ENCODE measurements at regions not wholly inside any gene's neighbourhood (a gene's known extent, or its start where the extent isn't known, plus 50 kb on each side); places are given as distances from the start of the nearest gene placed in this dataset.
"Not testable (repeated sequence)": the region's sequence is repeated elsewhere in the genome, so short reads cannot be mapped to it uniquely, and the experiment has no call there.

DNA sequence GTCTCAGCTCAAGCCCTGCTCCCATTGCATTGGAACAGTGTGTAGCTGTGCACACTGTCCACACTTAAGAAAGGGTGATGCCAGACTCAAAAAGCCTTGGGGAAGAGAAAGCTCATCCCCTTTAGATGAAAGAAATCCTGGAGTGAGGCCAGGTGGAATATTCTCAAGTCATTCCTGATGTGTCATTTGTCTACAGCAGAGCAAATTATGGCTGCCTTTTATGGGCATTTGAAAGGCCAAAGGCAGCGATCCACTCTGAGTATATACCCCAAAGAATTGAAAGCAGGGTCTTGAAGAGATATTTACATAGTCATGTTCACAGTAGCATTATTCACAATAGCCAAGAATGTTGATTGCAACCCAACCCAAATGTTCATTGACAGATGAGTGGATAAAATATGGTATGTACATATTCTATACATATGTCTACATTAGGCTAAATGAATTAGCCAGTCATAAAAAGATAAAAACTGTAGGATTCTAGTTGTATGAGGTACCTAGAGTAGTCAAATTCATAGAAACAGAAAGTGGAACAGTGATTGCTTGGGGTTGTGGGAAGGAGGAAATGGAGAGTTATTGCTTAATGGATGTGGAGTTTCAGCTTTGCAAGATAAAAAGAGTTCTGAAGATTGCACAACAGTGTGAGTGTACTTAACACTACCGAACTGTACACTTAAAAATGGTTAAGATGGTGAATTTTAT is 214.9 kb downstream of the KCNRG start:
- DNase-seq (ENCODE audit: low spot score): no peak

DNA sequence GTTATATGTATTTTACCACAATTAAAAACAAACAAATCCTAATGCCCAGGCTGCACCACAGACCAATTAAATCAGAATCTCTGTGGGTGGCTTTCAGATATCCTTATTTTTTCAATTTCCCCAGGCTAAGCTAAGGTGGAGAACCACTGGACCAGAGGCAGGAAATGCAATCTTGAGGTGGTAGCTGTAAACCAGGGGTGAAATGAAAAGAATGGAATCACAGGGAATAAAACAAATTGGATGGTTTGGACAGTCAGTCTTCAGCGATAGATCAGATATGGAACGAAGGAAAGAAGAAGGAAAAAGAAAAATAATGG is 215.4 kb downstream of the KCNRG start:
- no peak for DNase-seq (ENCODE audit: low spot score)

DNA sequence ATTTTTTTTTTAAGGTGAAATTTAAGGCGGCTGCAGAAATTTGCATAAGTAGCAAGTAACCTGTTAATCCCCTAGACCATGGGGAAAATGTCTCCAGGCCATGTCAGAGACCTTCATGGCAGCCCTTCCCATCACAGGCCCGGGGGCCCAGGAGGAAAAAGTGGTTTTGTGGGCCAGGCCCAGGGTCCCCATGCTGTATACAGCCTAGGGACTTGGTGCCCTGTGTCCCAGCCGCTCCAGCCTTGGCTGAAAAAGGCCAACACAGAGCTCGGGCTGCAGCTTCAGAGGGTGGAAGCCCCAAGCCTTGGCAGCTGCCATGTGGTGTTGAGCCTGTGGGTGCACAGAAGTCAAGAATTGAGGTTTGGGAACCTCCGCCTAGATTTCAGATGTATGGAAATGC is 218.3 kb downstream of the KCNRG start:
- DNase-seq (ENCODE audit: low spot score): not testable (repeated sequence)

DNA sequence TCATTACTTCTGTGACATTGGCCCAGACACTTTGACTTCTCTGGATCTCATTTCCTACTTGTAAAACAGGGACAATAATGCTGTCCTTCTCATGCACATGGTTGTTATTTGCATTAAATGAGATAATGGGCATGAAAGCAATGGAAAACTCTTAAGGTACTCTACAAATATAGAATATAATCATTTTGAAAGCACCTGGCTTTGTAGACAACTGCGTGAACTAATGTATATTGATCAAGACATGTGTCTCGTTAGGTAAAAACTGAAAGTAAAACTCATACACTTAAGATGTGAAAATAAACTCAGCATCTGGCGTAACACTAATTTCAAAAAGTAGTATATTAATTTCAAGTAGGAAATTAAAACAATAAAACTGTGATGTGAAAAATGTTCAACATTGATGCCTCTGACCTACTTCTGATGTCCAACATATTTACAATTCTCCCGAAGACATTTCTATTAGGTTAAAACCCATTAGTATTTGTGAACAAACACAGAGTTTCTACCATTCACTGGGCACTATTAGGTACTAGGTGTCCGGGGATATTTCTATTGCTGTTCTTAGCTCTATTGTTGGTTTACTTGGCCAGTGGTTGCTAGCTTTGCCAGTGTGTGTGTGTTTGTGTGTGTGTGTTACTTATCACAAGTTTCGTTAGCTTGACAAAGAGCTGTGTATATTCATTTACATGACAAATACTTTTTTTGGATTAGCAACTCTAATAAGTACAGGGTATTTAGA is 220.5 kb downstream of the KCNRG start:
- DNase-seq (ENCODE audit: low spot score): no peak

DNA sequence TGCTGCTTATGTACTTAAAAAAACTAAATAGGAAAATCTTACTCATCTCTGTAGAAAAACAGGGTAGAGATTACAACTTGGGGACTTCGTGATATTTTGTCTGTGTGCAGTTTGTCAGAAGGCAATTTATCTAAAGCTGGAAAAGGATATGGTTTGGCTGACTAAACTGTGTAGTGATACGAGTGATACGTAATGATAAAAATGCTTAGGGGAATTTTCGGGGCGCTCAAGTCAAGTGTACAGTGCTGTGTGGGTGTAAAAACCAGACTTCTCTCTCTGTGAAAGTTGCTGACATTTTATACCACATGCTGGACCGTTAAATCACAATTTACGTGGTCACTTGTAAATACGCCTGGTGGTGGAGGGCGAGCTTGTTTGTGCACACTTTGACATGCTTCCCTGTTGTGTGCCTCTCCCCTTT is 221.7 kb downstream of the KCNRG start:
- DNase-seq (ENCODE audit: low spot score): no peak

DNA sequence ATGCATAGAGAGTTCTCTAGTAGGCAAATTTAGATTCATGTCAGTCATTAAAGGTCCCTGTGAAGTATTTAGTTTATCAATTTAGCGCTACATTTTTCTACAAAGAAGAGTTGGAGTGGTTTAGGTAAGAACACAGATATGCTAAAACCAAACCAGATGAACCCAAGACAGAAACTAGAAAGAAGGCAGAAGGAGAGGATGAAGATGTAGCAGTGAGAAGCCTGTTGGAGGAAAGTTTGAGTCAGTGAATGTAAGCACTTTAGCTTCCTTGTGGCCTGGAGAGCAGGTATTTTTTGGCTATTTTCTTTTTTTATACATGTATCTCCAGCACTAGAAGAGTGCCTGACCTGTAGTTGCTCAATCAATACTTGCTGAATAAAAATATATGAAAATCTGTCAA is 223.7 kb downstream of the KCNRG start:
- no peak for DNase-seq (ENCODE audit: low spot score)

DNA sequence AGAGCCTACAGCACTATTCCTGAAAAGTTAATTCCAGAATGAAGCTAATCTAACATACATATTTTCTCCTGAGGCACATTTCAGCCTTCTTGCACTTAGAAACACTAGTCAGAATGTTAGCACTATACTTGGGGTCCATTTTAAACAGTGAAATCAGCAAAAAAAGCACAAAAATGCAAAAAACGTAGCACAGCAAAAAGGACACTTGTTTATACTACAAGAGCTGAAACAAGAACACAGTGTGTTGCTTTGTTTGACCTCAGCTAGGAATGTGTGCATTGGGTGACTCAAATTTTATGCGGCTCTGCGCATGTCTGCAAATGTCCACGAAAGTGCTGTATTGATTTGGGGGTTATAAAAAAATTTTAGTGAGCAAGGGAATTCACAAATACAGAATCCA is 226.2 kb downstream of the KCNRG start:
- no peak for DNase-seq (ENCODE audit: low spot score)

DNA sequence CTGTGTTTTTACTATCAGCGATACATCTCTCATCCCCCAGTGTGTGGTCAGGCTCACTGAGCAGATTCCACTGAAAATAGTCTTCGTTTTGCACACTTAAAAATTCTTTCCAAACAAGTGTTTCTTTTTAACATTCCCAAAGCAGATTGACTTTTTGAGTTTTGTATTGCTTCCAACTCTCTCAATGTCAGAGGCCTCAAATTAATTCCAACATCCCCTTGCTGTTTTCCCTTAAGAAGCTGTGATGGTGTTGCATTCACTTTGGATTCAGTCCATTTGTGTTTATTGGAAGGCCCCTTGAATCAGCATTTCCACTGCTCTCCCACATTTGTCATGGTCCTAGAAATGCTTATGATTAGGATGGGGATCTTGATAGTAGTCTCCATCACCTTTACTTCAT is 228.7 kb downstream of the KCNRG start:
- DNase-seq (ENCODE audit: low spot score): no peak

DNA sequence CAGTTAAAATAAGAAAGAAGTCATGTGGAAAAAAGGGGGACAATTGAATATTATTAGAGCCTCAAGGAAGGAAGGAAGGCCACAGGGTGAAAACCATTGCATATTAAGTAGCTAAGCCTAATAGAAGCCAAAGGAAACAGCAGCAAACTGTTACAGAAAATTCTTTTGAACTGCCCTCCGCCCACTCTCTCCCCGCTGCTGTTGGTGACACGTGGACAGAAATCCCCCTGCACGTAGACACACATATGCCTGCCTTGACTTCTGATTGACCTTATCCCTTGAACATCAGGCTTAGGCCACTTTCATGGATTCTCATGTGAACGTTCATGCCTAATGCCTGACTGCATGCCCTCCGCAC is 229.1 kb downstream of the KCNRG start:
- peak; percentile 18 for DNase-seq (ENCODE audit: low spot score)

DNA sequence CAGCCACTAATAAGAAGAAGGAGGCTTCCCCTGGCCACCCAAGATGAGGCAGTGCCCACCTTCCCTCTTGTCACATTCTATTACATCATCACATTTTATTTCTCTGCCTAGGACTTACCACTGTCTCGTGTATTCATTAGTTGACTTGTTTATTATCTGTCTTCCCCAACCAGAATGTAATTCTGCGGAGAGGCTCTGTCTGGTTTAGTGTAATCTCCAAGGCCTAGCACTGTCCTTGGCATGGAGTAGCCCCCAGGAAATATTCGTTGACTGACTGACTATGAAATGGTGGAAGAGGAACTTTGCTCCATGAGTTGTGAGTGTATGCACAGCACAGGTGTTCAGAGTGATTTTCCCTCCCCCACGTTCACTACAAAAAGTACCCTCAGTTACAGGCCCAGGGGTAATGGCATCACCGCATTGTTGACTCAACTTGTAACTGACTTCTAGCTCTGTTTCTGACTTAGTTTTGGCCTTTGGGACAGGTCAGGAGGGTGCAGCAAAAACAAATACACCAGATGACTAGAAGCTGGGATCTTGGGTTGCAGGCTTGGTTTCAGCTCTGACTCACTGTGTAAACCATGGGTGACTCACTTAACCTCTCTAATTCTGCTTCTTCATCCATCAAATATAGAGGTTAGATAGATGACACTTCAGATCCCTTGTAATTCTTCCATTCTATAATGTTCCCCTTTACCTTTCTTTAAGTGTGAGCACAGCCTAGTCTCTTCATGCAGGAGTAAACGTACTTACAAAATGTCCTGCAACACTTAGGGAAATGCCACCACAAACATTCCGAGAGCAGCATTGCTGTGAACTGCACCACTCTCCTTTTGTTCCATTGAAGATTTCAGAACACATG is 229.7 kb downstream of the KCNRG start:
- DNase-seq (ENCODE audit: low spot score): peak; percentile 91

DNA sequence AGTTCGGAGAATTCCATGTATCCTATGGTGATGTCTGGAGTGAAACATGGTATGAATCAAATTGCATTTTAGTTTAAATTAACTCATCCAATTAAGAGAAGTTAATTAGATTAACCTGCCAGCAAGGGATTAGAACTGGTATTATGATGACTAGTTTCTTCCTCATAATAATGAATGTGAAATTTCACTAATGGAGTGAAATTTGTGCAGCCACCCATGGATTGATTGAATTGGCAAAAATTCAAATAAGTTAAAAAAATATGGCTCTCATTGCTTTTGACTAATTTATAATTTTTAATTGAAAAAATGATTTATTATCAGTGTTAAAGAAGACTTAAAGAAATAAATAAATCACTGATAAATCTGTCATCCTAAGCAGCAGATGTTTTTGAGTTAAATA is 232.0 kb downstream of the KCNRG start:
- no peak for DNase-seq (ENCODE audit: low spot score)

DNA sequence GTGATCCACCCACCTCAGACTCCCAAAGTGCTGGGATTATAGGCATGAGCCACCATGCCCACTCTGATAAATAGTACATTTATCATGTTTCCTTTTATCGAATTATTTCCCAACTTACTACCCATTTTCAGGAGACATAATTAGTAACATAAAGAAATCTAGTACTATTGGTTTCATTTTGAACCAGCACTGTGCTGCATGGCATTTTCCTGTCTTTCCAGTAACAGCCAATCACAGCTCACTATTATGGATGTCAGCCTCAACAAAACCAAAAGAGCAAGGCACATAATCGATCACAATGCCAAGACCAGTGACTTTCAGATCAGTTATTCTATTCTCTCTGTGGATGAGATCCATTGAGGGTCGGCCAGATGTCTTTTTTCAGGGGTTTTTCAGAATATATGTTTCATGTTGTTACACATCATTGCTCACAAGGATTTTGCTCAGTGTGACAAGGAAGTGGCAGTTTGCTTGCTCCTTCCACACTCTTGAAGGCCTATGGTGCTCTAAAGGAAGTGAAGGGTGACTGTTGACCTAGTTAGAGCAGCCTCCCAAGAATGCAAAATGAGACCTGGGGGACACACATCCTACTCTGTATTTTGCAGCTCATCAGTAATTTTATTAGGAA is 233.4 kb downstream of the KCNRG start:
- no peak for DNase-seq (ENCODE audit: low spot score)

DNA sequence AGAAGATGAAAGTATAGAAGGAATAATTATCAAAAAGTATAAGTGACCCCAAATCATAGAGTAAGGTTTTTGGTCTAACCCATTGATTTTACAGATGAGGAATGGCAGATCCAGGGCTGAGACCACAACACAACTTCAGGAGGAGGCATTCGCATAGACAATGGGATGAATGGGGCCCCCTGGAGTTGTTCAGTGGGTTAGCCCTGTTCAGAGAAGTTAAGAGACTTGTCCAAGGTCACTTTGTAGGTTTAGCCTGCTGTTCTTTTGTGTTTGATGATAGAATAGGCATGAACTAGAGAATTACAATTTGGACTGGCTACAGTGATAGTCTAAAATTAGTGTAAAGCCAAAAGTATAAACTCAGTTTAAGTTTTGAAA is 233.9 kb downstream of the KCNRG start:
- no peak for DNase-seq (ENCODE audit: low spot score)

DNA sequence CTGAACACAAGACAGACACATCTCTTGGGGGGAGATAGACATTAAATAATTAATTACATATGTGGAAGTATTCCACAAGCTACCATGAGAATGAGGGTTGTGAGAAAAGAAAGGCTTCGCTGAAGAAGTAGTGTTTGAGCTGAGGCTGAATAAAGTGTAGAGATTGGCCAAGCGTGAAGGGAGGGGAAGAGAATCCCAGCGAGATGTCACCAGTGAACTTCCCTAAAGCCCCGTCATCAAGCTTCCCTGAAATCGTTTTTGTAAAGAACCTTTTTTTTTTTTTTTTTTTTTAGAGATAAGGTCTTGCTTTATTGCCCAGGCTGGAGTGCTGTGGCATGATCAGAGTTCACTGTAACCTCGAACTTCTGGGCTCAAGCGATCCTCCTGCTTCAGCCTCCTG is 235.2 kb downstream of the KCNRG start:
- DNase-seq (ENCODE audit: low spot score): no peak

DNA sequence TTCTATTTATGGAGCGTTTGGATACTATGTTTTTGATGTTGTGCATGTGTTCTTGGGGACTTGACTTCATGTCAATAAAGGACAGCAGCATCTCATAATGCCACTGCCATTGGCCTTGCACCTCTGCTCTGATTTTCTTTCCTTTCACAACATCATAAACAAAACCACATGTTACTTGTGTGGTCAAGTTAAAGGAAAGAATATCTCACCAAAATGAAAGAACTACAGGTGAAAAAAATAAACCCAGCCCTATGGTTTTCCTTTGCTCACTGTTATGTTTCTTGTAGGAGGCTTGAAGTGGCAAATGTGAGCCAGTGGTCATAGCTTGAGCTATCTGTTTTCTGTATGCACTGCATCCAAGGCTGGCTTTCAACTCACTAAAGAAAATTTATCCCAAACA is 240.4 kb downstream of the KCNRG start:
- DNase-seq (ENCODE audit: low spot score): no peak

DNA sequence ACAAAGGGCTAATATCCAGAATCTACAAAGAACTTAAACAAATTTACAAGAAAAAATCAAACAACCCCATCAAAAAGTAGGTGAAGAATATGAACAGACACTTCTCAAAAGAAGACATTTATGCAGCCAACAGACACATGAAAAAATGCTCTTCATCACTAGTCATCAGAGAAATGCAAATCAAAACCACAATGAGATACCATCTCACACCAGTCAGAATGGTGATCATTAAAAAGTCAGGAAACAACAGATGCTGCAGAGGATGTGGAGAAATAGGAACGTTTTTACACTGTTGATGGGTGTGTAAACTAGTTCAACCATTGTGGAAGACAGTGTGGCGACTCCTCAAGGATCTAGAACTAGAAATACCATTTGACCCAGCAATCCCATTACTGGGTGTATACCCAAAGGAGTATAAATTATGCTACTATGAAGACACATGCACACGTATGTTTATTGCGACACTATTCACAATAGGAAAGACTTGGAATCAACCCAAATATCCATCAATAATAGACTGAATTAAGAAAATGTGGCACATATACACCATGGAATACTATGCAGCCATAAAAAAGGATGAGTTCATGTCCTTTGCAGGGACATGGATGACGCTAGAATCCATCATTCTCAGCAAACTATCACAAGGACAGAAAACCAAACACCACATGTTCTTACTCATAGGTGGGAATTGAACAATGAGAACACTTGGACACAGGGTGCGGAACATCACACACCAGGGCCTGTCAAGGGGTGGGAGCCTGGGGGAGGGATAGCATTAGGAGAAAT is 241.5 kb downstream of the KCNRG start:
- DNase-seq (ENCODE audit: low spot score): not testable (repeated sequence)

DNA sequence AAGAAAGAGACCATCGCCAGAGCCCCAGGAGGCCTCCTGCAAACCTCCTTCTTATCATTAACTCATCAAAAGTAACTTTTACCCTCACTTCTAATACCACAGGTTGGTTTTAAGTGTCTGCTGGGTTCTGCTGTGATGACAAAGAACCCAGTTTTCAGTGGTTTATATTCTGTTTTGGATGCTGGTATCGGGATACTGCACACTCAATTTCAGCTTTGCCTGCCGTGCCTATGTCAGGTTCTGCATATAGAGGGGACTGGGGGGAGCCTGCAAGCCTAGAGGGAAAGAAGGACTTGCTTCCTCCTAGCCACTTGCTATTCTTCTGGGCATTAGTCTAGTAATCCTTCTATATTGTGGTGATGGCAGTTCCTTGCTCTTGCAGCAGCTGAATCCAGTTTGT is 242.4 kb downstream of the KCNRG start:
- DNase-seq (ENCODE audit: low spot score): no peak

DNA sequence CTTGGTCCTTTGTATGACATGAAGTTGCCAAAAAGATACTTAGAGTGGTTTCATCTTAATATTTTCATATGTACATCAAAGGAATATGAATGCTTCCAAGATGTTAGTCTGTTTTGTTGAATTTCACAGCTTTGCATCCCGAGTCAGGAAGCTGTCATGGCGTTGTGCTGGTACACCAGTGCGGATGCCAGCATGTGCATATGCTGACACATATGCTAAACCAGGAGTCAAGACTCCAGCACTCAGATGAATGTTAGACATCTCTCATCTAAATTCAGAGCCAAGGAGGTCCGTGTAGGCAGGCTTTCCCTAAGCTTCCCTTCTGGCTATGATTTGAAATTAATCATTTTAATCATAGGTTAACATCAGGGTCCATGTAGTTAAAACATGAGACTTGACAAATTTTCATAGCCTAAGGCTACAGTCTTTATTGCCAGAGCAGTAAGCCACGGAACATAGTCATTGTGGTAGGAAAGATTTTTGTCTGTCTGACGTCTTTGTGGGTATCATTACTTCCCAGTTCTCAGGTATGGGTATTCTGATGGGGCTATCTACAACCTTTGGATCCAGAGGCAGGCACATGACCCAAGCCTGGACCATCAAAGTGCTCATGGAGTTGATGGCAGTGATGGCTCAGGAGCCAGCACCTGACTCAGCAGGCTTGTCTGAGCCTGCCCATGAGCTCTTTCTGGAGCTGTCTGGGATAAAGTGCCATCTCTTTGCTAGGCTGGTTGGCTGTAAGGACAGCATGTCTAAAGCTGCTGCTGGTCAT is 246.1 kb downstream of the KCNRG start:
- DNase-seq (ENCODE audit: low spot score): no peak

DNA sequence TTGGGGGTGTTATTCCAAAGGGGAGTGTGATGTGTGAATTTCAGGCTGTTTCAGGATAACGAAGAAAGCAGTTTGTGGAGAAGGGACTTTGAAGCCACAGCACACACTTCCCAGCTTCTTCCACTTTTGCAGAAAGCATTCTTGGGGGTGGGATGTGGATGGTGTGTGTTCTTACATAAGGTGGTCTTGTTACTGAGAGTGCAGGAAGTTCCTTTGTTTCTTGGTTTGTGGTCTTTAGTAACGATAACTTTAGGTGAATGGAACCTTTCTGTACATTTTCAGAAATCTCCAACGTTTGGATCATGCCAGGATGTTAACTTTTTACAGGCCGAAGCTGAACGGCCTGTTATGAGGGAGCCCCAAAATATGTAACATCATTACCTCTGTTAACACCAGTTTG is 251.8 kb downstream of the KCNRG start:
- DNase-seq (ENCODE audit: low spot score): no peak

DNA sequence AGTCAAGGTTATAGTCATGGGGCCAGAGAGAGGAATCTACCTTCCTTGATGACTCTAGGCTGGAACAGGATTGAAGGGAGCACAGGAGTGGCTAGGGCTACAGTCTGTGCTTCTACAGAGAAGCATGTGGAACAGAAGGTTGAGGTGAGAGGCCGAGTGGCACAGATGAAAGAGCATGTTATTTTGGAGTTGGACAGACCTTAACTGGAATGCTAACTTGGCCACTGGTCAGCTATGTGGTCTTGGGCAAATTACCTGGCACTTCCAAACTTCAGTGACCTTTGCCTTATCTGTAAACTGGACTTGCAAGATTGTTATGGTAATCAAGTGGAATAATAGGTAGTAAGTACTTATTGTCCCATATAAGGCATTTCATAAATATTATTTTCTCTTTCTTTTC is 252.7 kb downstream of the KCNRG start:
- no peak for DNase-seq (ENCODE audit: low spot score)

DNA sequence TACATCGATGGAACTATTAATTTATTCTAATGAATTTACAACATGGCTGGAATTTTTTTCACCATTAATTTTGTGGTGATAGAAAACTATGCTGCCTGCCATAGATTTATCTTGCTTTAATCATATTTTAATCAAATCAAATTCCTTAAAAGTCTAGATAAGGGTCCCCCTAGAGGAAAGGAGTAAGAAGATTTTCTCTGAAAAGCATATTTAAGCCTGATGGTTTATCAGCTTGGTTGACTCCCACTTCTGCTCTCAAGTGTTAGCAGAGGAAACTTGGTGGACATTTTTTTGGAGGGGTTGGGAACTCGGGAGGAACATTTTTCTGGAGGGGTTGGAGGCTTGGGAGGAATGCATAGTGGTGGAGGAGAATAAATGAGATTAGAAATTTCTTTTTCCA is 253.3 kb downstream of the KCNRG start:
- DNase-seq (ENCODE audit: low spot score): no peak
